Caki2 (cell line): ENCODE measurements at regions not wholly inside any gene's neighbourhood (a gene's known extent, or its start where the extent isn't known, plus 50 kb on each side); places are given as distances from the start of the nearest gene placed in this dataset.
"Not testable (repeated sequence)": the region's sequence is repeated elsewhere in the genome, so short reads cannot be mapped to it uniquely, and the experiment has no call there.

Source experiments
- DNase-seq: peaks from one replicate; pipeline ENCODE4 v3.0.0-alpha.2; 2015; ENCODE audit warnings: low read depth
- in situ Hi-C: cut with HindIII; loops from 2 replicates; pipeline ENCODE4 v1.10.0; 2016; ENCODE audit warnings: low sequenced_read_pairs, low pct_unique_long_range_greater_than_20kb, mixed read lengths

GRCh38 chr7:91681718-91682117 lies 198.8 kb downstream of the MTERF1 start:
- no peak for DNase-seq
- in situ Hi-C loops = no loop called here

- in situ Hi-C loops = no loop called here
- no peak for DNase-seq
These were observed 196.7 kb downstream of the MTERF1 start for GRCh38 chr7:91683823-91684222.

- in situ Hi-C loops = no loop called here
- DNase-seq = no peak
These were observed 195.0 kb downstream of the MTERF1 start for GRCh38 chr7:91685544-91685943.

GRCh38 chr7:91690541-91691070 lies 189.9 kb downstream of the MTERF1 start:
- in situ Hi-C loops = no loop called here
- no peak for DNase-seq

GRCh38 chr7:91691865-91692264 lies 188.6 kb downstream of the MTERF1 start:
- no peak for DNase-seq
- in situ Hi-C loops = no loop called here

GRCh38 chr7:91692800-91693199 lies 187.7 kb downstream of the MTERF1 start:
- in situ Hi-C loops = no loop called here

GRCh38 chr7:91694351-91694841 lies 186.1 kb downstream of the MTERF1 start:
- in situ Hi-C loops = no loop called here
- DNase-seq = no peak

More at GRCh38 chr7:91692800-91693199, 187.7 kb downstream of the MTERF1 start:
- no peak for DNase-seq

- DNase-seq = no peak
- in situ Hi-C loops = no loop called here
These were observed 169.6 kb downstream of the MTERF1 start for GRCh38 chr7:91710881-91711280.

GRCh38 chr7:91713669-91714068 lies 166.8 kb downstream of the MTERF1 start:
- in situ Hi-C loops = no loop called here
- DNase-seq = no peak

- in situ Hi-C loops = no loop called here
- no peak for DNase-seq
These were observed 162.6 kb downstream of the MTERF1 start for GRCh38 chr7:91717681-91718470.

GRCh38 chr7:91719008-91719407 lies 161.5 kb downstream of the MTERF1 start:
- no peak for DNase-seq
- in situ Hi-C loops = no loop called here

- in situ Hi-C loops = no loop called here
- DNase-seq = no peak
These were observed 160.1 kb downstream of the MTERF1 start for GRCh38 chr7:91720260-91720937.

- no peak for DNase-seq
These were observed 157.7 kb downstream of the MTERF1 start for GRCh38 chr7:91722831-91723230.

GRCh38 chr7:91729046-91729445 lies 151.5 kb downstream of the MTERF1 start:
- DNase-seq, in situ Hi-C loops: not testable (repeated sequence)

More at GRCh38 chr7:91722831-91723230, 157.7 kb downstream of the MTERF1 start:
- in situ Hi-C loops = no loop called here

- no peak for DNase-seq
- in situ Hi-C loops = no loop called here
These were observed 148.5 kb downstream of the MTERF1 start for GRCh38 chr7:91731976-91732375.

- no peak for DNase-seq
- in situ Hi-C loops = no loop called here
These were observed 131.1 kb downstream of the MTERF1 start for GRCh38 chr7:91749418-91749817.

- in situ Hi-C loops = no loop called here
- DNase-seq = no peak
These were observed 130.4 kb downstream of the MTERF1 start for GRCh38 chr7:91750091-91750490.

GRCh38 chr7:91752102-91752501 lies 128.4 kb downstream of the MTERF1 start:
- DNase-seq = no peak
- in situ Hi-C loops = no loop called here

GRCh38 chr7:91754280-91754679 lies 126.2 kb downstream of the MTERF1 start:
- in situ Hi-C loops, DNase-seq: not testable (repeated sequence)
